ENCODE measurements at regions not wholly inside any gene's neighbourhood (a gene's known extent, or its start where the extent isn't known, plus 50 kb on each side); places are given as distances from the start of the nearest gene placed in this dataset.

DNA sequence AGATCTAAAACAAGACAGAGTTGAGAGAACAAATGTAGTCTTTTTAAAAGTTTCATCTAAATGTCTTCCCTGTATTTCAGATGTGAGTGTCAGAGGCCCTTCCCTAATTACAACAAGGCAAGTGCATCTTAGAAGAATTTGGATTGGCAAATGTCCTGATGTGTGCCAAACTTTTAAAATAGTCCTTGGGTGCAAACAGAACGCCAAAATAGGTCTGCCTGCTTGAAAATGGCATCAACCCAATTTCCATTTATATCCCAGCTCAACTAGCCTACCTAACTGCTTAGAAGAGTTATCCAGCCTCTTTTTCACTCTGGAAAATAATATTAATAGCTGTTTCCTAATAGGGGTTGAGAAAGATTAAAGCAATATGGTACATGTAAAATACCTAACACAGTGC, 311.8 kb upstream of the ARRDC4 start:
- TF ChIP-seq CTCF (optimal IDR thresholded peaks at IDR 0.05 in 1 of 3, IDR thresholded peaks at IDR 0.05 in 1 of 3, conservative IDR thresholded peaks at IDR 0.05 in 1 of 3; ENCODE audit: extremely low read depth in 1 of 3, insufficient read depth in 2 of 3, low read length in 3 of 3) (no peak), EZH2 (IDR thresholded peaks at IDR 0.05; ENCODE audit: low read length) (no peak)
